ENCODE measurements at regions not wholly inside any gene's neighbourhood (a gene's known extent, or its start where the extent isn't known, plus 50 kb on each side); places are given as distances from the start of the nearest gene placed in this dataset.

DNA sequence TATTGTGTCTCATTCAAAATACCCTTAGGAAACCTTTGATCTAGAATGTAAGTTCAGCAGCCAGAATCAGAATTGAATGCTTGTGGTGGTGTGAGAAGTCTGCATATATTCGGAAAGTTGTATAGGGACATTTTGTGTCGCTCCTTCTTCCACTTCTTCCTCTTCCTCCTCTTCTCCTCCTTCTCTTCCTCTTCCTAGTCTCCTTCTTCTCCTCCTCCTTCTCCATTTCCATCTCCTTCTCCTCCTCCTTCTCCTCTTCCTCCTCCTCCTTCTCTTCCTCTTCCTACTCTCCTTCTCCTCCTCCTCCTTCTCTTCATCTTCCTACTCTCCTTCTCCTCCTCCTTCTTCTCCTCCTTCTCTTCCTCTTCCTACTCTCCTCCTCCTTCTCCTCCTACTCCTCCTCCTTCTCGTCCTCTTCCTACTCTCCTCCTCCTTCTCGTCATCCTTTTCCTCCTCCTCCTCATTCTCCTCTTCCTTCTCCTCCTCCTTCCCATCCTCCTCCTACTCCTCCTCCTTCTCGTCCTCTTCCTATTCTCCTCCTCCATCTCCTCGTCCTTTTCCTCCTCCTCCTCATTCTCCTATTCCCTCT, 749.3 kb upstream of the GOLIM4 start:
- no peak overlapping the region for H3K4me3 Mint-ChIP-seq
- H3K36me3 Mint-ChIP-seq (ENCODE audit: insufficient read depth in 2 of 2), result no peaks in the 10 kb centered on the region
- no peaks in the 10 kb centered on the region for H3K4me1 Mint-ChIP-seq (ENCODE audit: low read depth)
- ATAC-seq (replicated peaks in 1 of 2) (no peak), DNase-seq (no peak)
- H3K27me3 Mint-ChIP-seq (ENCODE audit: low read depth), result peaks cover 21% of the 10 kb centered on the region
- no peak overlapping the region for H3K27ac Mint-ChIP-seq
- H3K9me3 Mint-ChIP-seq, result no peaks in the 10 kb centered on the region

DNA sequence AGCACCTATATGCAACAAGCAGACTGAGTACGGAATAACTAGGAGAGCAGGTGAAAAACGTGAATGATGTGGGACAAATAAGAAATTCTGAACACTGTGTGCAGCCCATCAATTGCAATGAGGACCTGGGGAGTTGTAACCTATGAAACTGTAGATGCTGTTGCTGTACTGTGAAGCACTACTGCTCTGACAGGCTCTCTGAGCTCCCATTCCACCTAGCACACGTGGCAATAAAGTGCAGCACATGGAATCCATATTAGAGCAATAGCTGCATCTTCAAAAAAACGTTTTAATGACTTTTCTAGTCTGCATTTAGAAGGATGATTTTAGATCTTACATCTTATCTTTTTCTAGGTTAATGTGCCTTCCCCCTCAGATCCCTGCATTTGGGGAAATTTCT, 748.7 kb upstream of the GOLIM4 start:
- Mint-ChIP-seq H3K27ac (no peak overlapping the region), H3K4me3 (no peak overlapping the region), H3K9me3 (no peaks in the 10 kb centered on the region), H3K36me3 (ENCODE audit: insufficient read depth in 2 of 2) (no peaks in the 10 kb centered on the region), H3K4me1 (ENCODE audit: low read depth) (no peaks in the 10 kb centered on the region), H3K27me3 (ENCODE audit: low read depth) (peaks cover 21% of the 10 kb centered on the region)
- no peak for ATAC-seq (replicated peaks in 1 of 2)
- DNase-seq, result no peak

DNA sequence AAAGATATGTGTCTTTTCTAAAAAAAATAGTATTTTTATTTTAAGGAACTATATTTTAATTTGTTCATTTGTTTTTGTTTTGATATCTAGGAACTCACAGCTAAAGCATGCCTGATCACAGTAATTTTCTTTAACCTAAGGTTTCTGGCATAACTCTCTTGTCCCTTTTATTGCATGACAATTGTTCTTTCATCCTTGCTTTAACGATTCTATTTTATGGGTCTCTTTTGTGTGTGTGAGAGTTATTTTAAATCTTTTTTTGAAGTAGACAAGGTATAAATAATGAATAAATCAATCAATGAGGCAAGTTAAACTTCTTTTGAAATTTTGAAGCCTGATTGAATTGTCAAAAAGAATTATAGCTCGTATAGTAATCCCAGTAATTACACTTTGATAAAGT, 747.8 kb upstream of the GOLIM4 start:
- H3K4me1 Mint-ChIP-seq (ENCODE audit: low read depth), result no peaks in the 10 kb centered on the region
- ATAC-seq (replicated peaks in 1 of 2) (no peak), DNase-seq (no peak)
- H3K36me3 Mint-ChIP-seq (ENCODE audit: insufficient read depth in 2 of 2), result no peaks in the 10 kb centered on the region
- H3K27me3 Mint-ChIP-seq (ENCODE audit: low read depth), result peaks cover 21% of the 10 kb centered on the region
- no peak overlapping the region for H3K4me3 Mint-ChIP-seq
- no peak overlapping the region for H3K27ac Mint-ChIP-seq
- no peaks in the 10 kb centered on the region for H3K9me3 Mint-ChIP-seq

DNA sequence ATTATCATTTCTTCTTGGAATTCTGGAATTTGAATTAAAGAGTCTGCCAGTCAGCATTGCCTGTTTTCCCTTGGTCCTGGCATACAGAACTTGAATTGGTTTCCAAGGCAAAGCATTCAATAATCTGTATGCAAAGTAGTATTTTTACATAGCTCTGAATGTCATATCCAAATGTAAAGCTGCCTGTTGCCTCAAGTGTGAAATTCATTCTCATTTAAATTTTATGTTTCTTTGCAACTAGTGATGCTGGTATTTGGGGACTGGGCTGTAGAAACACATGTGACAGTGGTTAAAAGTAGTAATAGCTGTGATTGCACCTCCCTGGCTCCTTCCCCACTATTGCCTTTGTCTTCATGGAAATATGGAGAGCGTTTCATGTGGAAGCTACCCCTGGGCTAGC, 743.9 kb upstream of the GOLIM4 start:
- Mint-ChIP-seq H3K27me3 (ENCODE audit: low read depth) (no peaks in the 10 kb centered on the region), H3K4me1 (ENCODE audit: low read depth) (no peaks in the 10 kb centered on the region), H3K9me3 (peaks cover 0 to 2% of the 10 kb centered on the region in 2 donors), H3K36me3 (ENCODE audit: insufficient read depth in 2 of 2) (no peaks in the 10 kb centered on the region), H3K4me3 (no peak overlapping the region), H3K27ac (no peak overlapping the region)
- no peak for ATAC-seq (replicated peaks in 1 of 2)
- no peak for DNase-seq

DNA sequence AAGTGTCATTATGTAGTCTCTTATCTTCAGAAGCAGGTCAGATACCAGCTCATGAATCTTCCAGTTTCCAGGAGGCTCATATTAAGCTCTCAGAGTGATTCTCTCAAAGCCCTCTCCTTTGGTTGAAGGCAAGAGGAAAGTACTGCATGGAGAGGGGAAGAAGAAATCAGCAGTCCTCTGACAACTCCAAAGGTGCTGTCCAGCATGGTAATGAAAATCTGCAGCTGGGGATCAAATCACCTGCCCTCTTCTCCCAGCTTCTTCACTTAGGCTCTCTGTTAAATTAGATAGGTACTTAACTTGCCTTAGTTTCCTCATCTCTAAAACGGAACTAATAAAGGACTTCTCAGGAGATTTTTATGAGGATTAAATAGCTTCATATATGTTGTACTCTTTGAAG, 738.8 kb upstream of the GOLIM4 start:
- H3K27ac Mint-ChIP-seq, result no peak overlapping the region
- no peak overlapping the region for H3K4me3 Mint-ChIP-seq
- DNase-seq, result no peak
- no peaks in the 10 kb centered on the region for H3K4me1 Mint-ChIP-seq (ENCODE audit: low read depth)
- no peak for ATAC-seq (replicated peaks in 1 of 2)
- H3K27me3 Mint-ChIP-seq (ENCODE audit: low read depth), result no peaks in the 10 kb centered on the region
- peaks cover 2% of the 10 kb centered on the region in 2 donors for H3K9me3 Mint-ChIP-seq
- H3K36me3 Mint-ChIP-seq (ENCODE audit: insufficient read depth in 2 of 2), result no peaks in the 10 kb centered on the region

DNA sequence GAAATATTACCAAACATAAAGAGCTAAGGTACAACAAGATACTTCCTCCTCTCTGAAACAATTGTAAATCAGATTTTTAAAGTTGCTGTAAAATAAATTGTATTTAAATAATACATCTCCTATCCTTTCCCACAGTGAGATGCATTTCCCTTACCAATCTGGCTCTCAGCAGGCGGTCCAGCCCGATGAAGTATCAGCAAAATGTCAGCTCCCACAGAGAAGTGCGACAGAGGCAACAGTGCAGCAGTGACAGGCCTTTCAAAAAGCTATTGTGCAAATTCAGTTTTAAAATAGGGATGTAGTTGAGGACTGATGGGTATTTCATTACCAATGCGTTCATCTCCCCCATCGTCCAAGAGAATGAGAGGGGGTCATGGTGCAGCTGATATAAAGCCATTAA, 733.2 kb upstream of the GOLIM4 start:
- Mint-ChIP-seq H3K27me3 (ENCODE audit: low read depth) (no peaks in the 10 kb centered on the region), H3K36me3 (ENCODE audit: insufficient read depth in 2 of 2) (no peaks in the 10 kb centered on the region), H3K27ac (no peak overlapping the region), H3K9me3 (peaks cover 0 to 4% of the 10 kb centered on the region in 2 donors), H3K4me3 (no peak overlapping the region), H3K4me1 (ENCODE audit: low read depth) (no peaks in the 10 kb centered on the region)
- no peak for ATAC-seq (replicated peaks in 1 of 2)
- no peak for DNase-seq

DNA sequence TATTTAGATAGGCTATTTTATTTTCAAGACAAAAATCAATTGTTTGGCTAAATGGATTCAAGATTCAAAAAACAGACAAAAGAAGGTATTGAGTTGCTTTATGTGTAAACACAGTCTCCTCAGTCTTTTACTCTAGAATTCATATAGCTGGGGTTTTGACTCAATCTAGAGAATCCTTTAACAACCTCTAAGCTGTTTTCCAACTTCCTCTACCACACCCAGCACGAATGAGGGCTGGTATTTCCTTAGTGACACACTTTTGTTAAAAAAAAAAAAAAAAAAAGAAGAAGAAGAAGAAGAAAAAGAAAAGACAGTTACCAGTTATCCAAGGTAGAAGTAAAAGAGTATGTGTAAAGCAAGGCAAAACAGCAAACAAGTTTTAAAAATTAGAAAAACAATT, 732.8 kb upstream of the GOLIM4 start:
- H3K27ac Mint-ChIP-seq, result no peak overlapping the region
- H3K36me3 Mint-ChIP-seq (ENCODE audit: insufficient read depth in 2 of 2), result no peaks in the 10 kb centered on the region
- H3K4me3 Mint-ChIP-seq, result no peak overlapping the region
- DNase-seq, result no peak
- no peaks in the 10 kb centered on the region for H3K27me3 Mint-ChIP-seq (ENCODE audit: low read depth)
- H3K4me1 Mint-ChIP-seq (ENCODE audit: low read depth), result no peaks in the 10 kb centered on the region
- H3K9me3 Mint-ChIP-seq, result peaks cover 0 to 4% of the 10 kb centered on the region in 2 donors
- no peak for ATAC-seq (replicated peaks in 1 of 2)

DNA sequence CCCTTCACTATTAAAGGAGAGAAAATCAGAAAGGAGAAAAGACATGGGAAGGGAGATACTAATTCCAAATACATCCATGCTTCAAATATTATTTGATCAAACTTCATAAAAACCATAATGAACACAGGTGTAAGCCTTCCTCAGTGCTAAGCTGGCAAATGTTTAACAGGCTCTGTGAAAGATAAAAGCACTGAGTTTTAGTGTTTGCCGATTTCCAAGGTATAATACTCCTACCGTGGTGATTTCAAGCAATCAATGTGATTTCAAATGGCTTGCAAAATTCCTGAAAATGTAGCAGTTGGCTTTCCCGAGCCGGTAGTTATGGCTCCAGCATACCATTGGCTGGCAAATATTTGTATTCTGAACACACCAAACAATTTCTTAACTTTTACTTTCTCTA, 732.3 kb upstream of the GOLIM4 start:
- DNase-seq (no peak), ATAC-seq (replicated peaks in 1 of 2) (no peak)
- H3K9me3 Mint-ChIP-seq, result peaks cover 0 to 1% of the 10 kb centered on the region in 2 donors
- no peaks in the 10 kb centered on the region for H3K4me1 Mint-ChIP-seq (ENCODE audit: low read depth)
- H3K27me3 Mint-ChIP-seq (ENCODE audit: low read depth), result no peaks in the 10 kb centered on the region
- no peak overlapping the region for H3K4me3 Mint-ChIP-seq
- H3K27ac Mint-ChIP-seq, result no peak overlapping the region
- H3K36me3 Mint-ChIP-seq (ENCODE audit: insufficient read depth in 2 of 2), result no peaks in the 10 kb centered on the region

DNA sequence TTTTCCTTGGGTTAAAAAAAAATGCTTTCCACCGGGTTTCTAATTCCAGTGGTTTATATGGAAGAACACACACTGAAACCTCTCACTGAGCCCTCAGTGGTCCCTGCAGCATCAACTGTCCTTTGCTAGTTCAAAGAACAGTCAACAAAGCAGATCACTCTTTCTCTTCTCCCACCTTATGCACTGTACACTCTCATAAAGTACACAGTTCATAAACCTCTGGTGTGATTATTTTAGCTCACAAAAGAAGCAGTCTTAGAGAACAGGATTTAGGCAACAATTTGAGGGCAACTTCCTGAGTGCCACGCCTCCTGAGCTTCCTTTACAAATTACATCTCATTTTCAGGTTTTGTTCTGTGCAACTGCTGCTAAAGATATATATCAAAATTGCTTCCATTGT, 728.4 kb upstream of the GOLIM4 start:
- no peaks in the 10 kb centered on the region for H3K4me1 Mint-ChIP-seq (ENCODE audit: low read depth)
- H3K4me3 Mint-ChIP-seq, result no peak overlapping the region
- H3K27ac Mint-ChIP-seq, result no peak overlapping the region
- no peak for DNase-seq
- H3K36me3 Mint-ChIP-seq (ENCODE audit: insufficient read depth in 2 of 2), result no peaks in the 10 kb centered on the region
- no peak for ATAC-seq (replicated peaks in 1 of 2)
- peaks cover 0 to 1% of the 10 kb centered on the region in 2 donors for H3K9me3 Mint-ChIP-seq
- H3K27me3 Mint-ChIP-seq (ENCODE audit: low read depth), result no peaks in the 10 kb centered on the region

DNA sequence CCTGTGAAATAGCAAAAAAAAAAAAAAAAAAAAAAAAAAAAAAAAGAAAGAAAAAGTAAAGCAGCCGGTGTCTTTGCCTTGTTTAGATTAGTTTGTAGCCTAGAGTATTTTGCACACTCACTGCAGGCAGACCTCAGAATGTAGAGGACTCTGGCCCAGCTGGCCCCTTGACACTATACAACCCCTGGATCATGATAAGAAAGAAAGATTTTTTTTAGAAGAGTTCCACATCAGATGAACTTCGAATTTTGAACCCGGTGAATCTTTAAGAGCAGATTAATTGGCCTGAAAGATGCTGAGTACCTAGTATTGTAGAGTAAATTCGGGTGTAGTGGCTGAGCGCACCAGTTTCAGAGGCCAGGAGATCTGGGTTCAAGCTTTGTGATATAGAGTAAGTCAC, 727.7 kb upstream of the GOLIM4 start:
- no peaks in the 10 kb centered on the region for H3K4me1 Mint-ChIP-seq (ENCODE audit: low read depth)

DNA sequence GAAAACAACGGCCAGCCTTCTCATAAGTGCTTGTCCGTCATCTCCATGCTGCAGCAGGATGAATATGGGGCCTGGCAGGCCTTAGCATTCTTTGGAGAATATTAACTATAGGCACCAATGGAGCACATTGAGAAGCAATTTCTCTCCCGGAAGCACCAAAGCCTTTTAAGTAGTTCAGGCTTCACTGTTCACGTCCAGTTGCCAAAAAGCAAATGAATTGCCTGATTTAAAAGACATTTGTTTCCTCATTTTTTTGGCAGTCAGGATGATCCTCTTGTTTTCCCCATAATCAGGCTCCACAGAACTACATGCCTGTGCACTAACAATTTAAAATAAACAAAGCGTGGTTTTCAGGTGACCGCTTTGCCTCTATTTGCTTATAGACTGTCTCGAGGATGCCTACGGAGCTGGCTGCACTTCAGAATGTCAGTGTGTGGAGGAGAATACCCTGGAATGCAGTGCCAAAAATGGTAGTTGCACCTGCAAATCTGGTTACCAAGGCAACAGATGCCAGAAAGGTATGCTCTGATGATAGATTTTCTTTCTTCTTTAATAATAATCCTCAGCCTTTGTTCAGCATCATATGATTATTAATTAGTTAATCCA, 725.2 kb upstream of the GOLIM4 start:
- H3K4me1 Mint-ChIP-seq (ENCODE audit: low read depth), result no peaks in the 10 kb centered on the region
- no peak overlapping the region for H3K4me3 Mint-ChIP-seq
- ATAC-seq (replicated peaks in 1 of 2), result no peak
- DNase-seq, result no peak
- no peaks in the 10 kb centered on the region for H3K27me3 Mint-ChIP-seq (ENCODE audit: low read depth)
- peaks cover 0 to 3% of the 10 kb centered on the region in 2 donors for H3K9me3 Mint-ChIP-seq
- H3K27ac Mint-ChIP-seq, result no peak overlapping the region
- H3K36me3 Mint-ChIP-seq (ENCODE audit: insufficient read depth in 2 of 2), result no peaks in the 10 kb centered on the region

More for the DNA sequence above, 727.7 kb upstream of the GOLIM4 start:
- Mint-ChIP-seq H3K27me3 (ENCODE audit: low read depth) (no peaks in the 10 kb centered on the region), H3K36me3 (ENCODE audit: insufficient read depth in 2 of 2) (no peaks in the 10 kb centered on the region), H3K9me3 (peaks cover 0 to 1% of the 10 kb centered on the region in 2 donors), H3K4me3 (no peak overlapping the region), H3K27ac (no peak overlapping the region)
- ATAC-seq (replicated peaks in 1 of 2), result no peak
- DNase-seq, result no peak

DNA sequence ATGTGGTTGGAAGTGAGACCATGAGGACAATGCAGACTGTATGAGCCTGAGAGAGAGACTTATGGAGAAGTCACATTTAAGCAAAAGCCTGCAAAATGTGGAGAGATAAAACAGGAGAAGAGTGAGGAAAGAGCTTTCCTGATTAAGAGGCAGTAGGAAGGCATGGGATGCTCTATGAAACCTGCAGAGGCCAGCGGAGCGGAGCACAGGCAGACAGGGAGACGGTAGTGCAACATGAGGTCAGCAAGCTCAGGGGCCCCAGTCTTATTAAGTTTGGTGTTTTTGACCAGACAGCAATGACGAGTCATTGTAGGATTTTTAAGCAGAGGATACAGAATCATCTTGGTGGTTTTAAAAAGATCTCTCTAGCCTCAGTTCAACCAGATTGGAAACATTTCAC, 721.5 kb upstream of the GOLIM4 start:
- no peak for DNase-seq
- Mint-ChIP-seq H3K4me1 (ENCODE audit: low read depth) (no peaks in the 10 kb centered on the region), H3K4me3 (no peak overlapping the region), H3K36me3 (ENCODE audit: insufficient read depth in 2 of 2) (no peaks in the 10 kb centered on the region), H3K9me3 (peaks cover 0 to 1% of the 10 kb centered on the region in 2 donors), H3K27me3 (ENCODE audit: low read depth) (no peaks in the 10 kb centered on the region), H3K27ac (no peak overlapping the region)
- no peak for ATAC-seq (replicated peaks in 1 of 2)

DNA sequence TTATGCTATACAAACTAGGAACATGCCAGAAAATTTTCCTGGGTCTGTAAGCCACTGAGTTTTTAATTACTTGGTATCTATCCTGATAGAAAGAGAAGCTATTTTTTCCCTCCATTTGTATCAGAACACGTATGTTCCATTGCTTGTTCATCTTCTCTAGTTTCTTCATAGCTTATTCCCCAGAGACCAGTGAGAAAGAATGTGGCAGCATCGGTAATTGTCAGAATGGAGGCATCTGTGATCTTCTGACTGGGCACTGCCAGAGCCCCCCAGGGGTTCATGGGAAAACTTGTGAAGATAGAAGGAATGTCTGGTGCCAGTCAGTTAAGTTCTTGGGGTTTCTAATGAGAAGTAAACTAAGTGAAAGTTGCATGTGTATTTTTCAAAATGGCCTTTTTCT, 720.2 kb upstream of the GOLIM4 start:
- Mint-ChIP-seq H3K27ac (no peak overlapping the region), H3K9me3 (peaks cover 0 to 1% of the 10 kb centered on the region in 2 donors), H3K4me1 (ENCODE audit: low read depth) (no peaks in the 10 kb centered on the region), H3K27me3 (ENCODE audit: low read depth) (no peaks in the 10 kb centered on the region), H3K4me3 (no peak overlapping the region), H3K36me3 (ENCODE audit: insufficient read depth in 2 of 2) (no peaks in the 10 kb centered on the region)
- no peak for DNase-seq
- no peak for ATAC-seq (replicated peaks in 1 of 2)

DNA sequence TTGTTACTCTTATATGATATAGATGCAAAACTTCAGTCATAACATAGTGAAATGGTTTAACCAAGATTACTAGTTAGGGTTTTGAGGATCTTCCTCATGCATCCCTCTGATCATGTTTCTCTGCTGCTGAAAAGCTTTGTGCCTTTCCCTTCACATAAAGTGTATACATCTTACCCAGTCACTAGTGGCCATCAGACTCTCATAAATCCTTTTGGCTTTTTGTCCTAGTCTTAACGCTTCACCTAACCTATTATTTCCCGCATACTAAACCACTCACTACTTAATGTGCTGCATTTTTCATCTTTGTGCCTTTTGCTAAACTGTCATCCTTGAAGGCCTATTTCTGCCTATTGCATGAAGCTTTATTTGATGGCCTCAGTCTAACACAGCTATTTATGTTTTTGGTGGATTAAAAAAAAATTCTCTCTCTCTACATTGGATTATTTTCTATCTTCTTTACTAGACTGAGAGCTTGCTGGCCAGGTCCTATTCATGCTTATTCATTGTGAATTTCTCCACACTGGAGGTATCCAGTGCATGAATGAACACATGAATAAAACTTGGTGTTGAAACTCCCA, 717.6 kb upstream of the GOLIM4 start:
- Mint-ChIP-seq H3K27ac (no peak overlapping the region), H3K36me3 (ENCODE audit: insufficient read depth in 2 of 2) (no peaks in the 10 kb centered on the region), H3K4me1 (ENCODE audit: low read depth) (no peaks in the 10 kb centered on the region), H3K9me3 (peaks cover 0 to 1% of the 10 kb centered on the region in 2 donors), H3K4me3 (no peak overlapping the region), H3K27me3 (ENCODE audit: low read depth) (no peaks in the 10 kb centered on the region)
- no peak for ATAC-seq (replicated peaks in 1 of 2)
- DNase-seq, result no peak

Data from activated T-cell treated with anti-CD3 and anti-CD28 coated beads, Interleukin-2, amount 50 U/mL, for 72 hours (primary cell).